Activated B cell treated with CpG ODN at 0.5 μM for 24 hours (primary cell): ENCODE measurements at regions not wholly inside any gene's neighbourhood (a gene's known extent, or its start where the extent isn't known, plus 50 kb on each side); places are given as distances from the start of the nearest gene placed in this dataset.
A peak's percentile ranks its signal among the peaks of the same experiment; 100 is the strongest.

Experiments used
- ATAC-seq: fragments of 200-7000 bp; cut with Tn5 transposase; one replicate; pipeline ENCODE4 v1.10.0; 2021; ENCODE audit warnings: low read depth, mild to moderate bottlenecking, moderate library complexity
- CTCF ChIA-PET: fragments of 350-600 bp; sonication (Branson Sonifier 250); formaldehyde crosslinking; loops from one replicate; lab custom pipeline; 2021; ENCODE audit warnings: antibody characterized with exemption; lab: Charles Lee
- POLR2A ChIA-PET: fragments of 350-600 bp; sonication (Branson Sonifier 250); formaldehyde crosslinking; loops from one replicate; lab custom pipeline; 2021; ENCODE audit warnings: antibody characterized with exemption; lab: Charles Lee
- DNase-seq: peaks from one replicate; pipeline ENCODE4 v3.0.0; 2022
- H3K27ac Mint-ChIP-seq: one replicate; pipeline ENCODE4 v1.8.0; 2020; ENCODE audit warnings: mixed read lengths
- H3K27me3 Mint-ChIP-seq: one replicate; pipeline ENCODE4 v1.8.0; 2021; ENCODE audit warnings: mixed read lengths
- H3K36me3 Mint-ChIP-seq: one replicate; pipeline ENCODE4 v1.8.0; 2021; ENCODE audit warnings: low read depth, mixed read lengths
- H3K4me1 Mint-ChIP-seq: one replicate; pipeline ENCODE4 v1.8.0; 2021; ENCODE audit warnings: mixed read lengths
- H3K4me3 Mint-ChIP-seq: one replicate; pipeline ENCODE4 v1.8.0; 2020; ENCODE audit warnings: mild to moderate bottlenecking, mixed read lengths
- H3K9me3 Mint-ChIP-seq: one replicate; pipeline ENCODE4 v1.8.0; 2020; ENCODE audit warnings: mixed read lengths
- intact Hi-C: fragments of 100-400 bp; cut with micrococcal nuclease; formaldehyde crosslinking; loops from one replicate; pipeline ENCODE4 v1.15.1; 2024
- TF ChIP-seq, protein P1 (sequence below): fragments of 200-600 bp; IDR thresholded peaks from one replicate; pipeline ENCODE4 v1.8.0; 2022; ENCODE audit warnings: antibody characterized with exemption, mild to moderate bottlenecking

DNA sequence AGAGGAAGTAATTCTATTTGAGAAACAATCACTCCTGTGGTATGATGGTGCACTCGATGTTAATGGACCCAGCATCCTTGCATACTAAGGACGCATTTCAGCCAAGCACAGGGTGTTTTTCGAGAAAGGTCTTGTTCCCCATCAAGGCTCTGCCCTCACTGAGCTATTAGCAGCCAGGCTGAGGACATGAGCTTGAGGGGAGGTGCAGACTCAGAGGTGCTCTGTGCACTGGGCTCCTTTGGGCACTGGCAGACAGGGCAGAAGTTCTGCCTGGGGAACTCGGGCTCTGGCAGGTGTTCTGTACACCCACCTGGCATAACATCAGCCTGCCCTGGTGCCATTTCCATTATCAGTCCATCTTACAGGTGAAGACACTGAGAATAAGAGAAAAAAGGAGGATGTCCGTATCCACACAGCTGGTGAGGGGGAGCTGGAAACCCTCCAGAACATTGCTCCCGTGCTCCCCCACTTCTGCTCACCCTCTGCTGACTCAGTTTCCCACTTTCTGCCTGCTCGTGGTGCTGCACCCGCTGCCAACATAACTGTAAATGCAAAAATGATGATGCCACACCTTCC lies 92.7 kb upstream of the RET start:
- TF ChIP-seq, protein P1, sequence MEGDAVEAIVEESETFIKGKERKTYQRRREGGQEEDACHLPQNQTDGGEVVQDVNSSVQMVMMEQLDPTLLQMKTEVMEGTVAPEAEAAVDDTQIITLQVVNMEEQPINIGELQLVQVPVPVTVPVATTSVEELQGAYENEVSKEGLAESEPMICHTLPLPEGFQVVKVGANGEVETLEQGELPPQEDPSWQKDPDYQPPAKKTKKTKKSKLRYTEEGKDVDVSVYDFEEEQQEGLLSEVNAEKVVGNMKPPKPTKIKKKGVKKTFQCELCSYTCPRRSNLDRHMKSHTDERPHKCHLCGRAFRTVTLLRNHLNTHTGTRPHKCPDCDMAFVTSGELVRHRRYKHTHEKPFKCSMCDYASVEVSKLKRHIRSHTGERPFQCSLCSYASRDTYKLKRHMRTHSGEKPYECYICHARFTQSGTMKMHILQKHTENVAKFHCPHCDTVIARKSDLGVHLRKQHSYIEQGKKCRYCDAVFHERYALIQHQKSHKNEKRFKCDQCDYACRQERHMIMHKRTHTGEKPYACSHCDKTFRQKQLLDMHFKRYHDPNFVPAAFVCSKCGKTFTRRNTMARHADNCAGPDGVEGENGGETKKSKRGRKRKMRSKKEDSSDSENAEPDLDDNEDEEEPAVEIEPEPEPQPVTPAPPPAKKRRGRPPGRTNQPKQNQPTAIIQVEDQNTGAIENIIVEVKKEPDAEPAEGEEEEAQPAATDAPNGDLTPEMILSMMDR = no peak
- no peaks in the 10 kb centered on the region for H3K36me3 Mint-ChIP-seq
- no peaks in the 10 kb centered on the region for H3K27me3 Mint-ChIP-seq
- no peaks in the 10 kb centered on the region for H3K9me3 Mint-ChIP-seq
- ATAC-seq (no peak), DNase-seq (no peak)
- CTCF ChIA-PET = no interaction called here
- H3K4me3 Mint-ChIP-seq = no peak overlapping the region
- intact Hi-C loops = no loop called here
- H3K27ac Mint-ChIP-seq = no peak overlapping the region
- H3K4me1 Mint-ChIP-seq = no peaks in the 10 kb centered on the region
- POLR2A ChIA-PET = no interaction called here

DNA sequence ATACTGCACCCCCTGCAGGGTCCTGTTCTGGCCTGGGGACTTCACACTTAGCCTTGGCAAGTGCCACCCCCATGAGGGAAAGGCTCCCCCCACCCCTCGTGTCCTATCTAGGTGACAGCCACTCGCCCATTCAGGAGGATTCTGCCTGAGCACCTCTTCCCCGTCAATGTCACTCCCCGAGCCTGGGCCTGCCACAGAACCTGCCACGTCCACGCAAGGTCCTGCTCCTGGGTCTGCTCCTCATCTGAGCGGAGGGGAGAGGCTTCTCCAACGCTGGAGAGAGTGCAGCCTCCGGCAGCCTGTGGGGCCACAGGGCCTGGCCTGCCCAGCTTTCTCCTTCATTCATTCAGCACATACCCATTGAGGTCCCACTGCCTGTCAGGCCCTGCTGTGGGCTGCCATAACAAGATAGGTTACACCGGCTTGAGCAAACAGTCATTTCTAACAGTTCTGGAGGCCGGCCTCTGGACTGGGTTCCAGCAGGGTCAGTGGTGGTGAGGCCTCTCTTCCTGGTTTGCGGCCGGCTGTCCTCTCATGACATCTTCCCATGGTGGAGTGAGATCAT lies 92.0 kb upstream of the RET start:
- no peaks in the 10 kb centered on the region for H3K9me3 Mint-ChIP-seq
- H3K4me1 Mint-ChIP-seq = no peaks in the 10 kb centered on the region
- ATAC-seq (no peak), DNase-seq (no peak)
- no peak overlapping the region for H3K27ac Mint-ChIP-seq
- TF ChIP-seq, protein P1 = no peak
- no peaks in the 10 kb centered on the region for H3K36me3 Mint-ChIP-seq
- ChIA-PET CTCF (no interaction called here), POLR2A (no interaction called here)
- intact Hi-C loops = no loop called here
- no peaks in the 10 kb centered on the region for H3K27me3 Mint-ChIP-seq
- H3K4me3 Mint-ChIP-seq = no peak overlapping the region

DNA sequence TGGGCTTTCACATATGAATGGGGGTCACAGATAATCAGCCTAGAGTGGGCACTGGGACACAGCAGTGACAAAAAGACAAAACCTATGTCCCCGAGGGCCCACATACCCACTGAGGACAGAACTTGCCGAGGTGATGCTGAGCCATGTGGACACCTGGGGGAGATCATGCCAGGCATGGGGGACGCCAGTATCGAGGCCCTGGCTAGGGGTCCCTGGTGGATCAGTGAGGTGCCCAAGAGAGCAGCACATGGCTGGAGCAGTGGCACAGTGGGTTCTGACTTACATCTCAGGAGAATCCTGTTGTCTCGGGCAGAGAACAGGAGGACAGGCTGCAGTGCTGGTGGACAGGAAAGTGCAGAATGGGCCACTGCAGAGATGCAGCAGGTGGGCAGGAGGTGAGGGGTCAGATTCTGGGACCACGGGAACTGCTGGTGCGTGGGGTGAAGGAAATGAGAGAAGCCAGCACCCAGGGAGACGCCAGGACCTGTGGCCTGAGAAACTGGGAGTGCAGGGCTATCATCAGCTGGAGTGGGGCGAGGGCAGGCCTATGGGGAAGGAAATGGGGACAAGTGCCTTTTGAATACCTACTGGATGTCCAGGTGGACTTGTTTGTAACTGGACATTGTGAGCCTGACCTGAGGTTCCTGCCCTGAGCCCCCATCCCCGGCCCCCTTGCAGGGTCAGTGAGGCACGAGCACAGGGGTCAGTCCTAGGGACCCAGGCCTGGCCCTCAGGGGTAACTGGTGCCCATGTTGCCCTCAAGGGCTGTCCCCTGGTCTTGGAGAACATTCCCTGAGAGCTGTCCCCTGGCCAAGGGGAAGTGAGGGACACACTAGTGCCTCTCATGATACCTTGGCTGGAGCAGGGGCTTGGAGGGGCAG lies 91.2 kb upstream of the RET start:
- H3K4me1 Mint-ChIP-seq = no peaks in the 10 kb centered on the region
- POLR2A ChIA-PET = no interaction called here
- H3K9me3 Mint-ChIP-seq = no peaks in the 10 kb centered on the region
- TF ChIP-seq, protein P1 = no peak
- no peak overlapping the region for H3K27ac Mint-ChIP-seq
- H3K36me3 Mint-ChIP-seq = no peaks in the 10 kb centered on the region
- DNase-seq = peak; percentile 11
- ATAC-seq = no peak
- intact Hi-C loops = no loop called here
- H3K4me3 Mint-ChIP-seq = no peak overlapping the region
- no peaks in the 10 kb centered on the region for H3K27me3 Mint-ChIP-seq
- CTCF ChIA-PET = no interaction called here

DNA sequence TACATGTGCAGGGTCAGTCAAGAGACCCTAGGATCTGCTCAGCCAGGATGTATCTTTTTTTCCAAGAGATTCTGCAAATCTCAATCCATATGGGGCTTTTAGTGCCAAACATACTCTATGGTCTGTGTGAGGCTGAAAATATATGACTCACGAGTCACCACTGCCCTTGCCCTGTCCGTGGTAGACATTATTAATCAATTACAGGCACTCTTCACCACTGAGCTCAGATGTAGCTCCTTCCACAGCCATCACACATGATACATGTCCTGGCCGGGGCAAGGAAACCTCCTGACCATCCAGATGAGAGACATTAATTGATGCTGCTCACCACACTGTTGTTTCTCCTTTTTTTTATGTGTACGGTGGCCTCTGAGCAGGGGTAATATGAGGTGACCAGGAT lies 90.2 kb upstream of the RET start:
- intact Hi-C loops = no loop called here
- Mint-ChIP-seq H3K4me1 (no peaks in the 10 kb centered on the region), H3K27me3 (no peaks in the 10 kb centered on the region), H3K4me3 (no peak overlapping the region), H3K9me3 (no peaks in the 10 kb centered on the region), H3K36me3 (no peaks in the 10 kb centered on the region), H3K27ac (no peak overlapping the region)
- TF ChIP-seq, protein P1 = no peak
- no peak for ATAC-seq
- CTCF ChIA-PET = no interaction called here
- no peak for DNase-seq
- POLR2A ChIA-PET = no interaction called here

DNA sequence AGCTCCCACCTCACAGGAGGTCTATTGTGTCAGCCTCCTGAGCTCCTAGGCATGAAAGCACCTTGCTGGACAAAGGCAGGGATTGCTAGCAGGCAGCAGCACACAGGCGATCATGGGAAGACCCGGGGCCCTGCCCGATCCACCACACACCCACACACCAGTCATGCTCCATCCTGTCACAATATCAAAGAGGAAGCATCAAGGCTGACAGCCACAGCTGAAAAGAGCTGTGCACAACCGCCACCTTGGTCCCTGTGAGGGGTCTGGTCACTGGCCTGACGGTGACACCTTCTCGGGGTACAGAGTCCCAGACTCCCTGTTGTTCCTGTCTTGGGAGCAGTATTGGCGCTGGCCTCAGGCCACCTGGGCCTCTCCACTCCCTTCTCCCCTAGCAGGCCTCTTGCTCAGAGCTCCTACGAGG lies 89.7 kb upstream of the RET start:
- Mint-ChIP-seq H3K36me3 (no peaks in the 10 kb centered on the region), H3K4me1 (no peaks in the 10 kb centered on the region), H3K27ac (no peak overlapping the region), H3K27me3 (no peaks in the 10 kb centered on the region), H3K4me3 (no peak overlapping the region), H3K9me3 (no peaks in the 10 kb centered on the region)
- TF ChIP-seq, protein P1 = no peak
- intact Hi-C loops = no loop called here
- DNase-seq (no peak), ATAC-seq (no peak)
- POLR2A ChIA-PET = no interaction called here
- CTCF ChIA-PET = no interaction called here
